ENCODE measurements at regions not wholly inside any gene's neighbourhood (a gene's known extent, or its start where the extent isn't known, plus 50 kb on each side); places are given as distances from the start of the nearest gene placed in this dataset.

DNA sequence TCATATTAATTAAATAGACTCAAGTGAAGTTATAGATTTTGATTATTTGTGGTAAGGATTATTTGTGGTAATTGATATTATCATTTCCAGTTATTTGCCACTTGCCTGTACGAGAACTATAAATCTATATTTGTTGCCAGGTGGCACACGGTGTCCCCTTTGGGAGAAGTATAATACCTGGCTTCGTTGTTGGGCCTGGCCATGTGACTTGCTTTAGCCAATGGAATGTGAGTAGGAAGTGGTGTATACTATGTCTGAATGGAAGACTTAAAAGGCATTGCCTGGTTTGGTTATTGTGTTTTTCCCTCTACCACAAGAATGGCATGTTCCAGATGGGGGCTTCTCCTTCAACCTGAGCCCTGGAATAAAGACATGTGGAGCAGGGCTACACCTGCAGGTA, 228.1 kb downstream of the CDC5L start:
- peaks cover 5% of the 10 kb centered on the region for H3K4me1 Mint-ChIP-seq
- ChIA-PET CTCF (no interaction called here), POLR2A (no interaction called here)
- TF ChIP-seq, protein P1, sequence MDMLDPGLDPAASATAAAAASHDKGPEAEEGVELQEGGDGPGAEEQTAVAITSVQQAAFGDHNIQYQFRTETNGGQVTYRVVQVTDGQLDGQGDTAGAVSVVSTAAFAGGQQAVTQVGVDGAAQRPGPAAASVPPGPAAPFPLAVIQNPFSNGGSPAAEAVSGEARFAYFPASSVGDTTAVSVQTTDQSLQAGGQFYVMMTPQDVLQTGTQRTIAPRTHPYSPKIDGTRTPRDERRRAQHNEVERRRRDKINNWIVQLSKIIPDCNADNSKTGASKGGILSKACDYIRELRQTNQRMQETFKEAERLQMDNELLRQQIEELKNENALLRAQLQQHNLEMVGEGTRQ (CRISPR knock-in tag; IDR thresholded peaks at IDR 0.05) = peak; percentile 65
- TF ChIP-seq, protein P2, sequence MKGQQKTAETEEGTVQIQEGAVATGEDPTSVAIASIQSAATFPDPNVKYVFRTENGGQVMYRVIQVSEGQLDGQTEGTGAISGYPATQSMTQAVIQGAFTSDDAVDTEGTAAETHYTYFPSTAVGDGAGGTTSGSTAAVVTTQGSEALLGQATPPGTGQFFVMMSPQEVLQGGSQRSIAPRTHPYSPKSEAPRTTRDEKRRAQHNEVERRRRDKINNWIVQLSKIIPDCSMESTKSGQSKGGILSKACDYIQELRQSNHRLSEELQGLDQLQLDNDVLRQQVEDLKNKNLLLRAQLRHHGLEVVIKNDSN (CRISPR knock-in tag; IDR thresholded peaks at IDR 0.05) = peak; percentile 55
- TF ChIP-seq, protein P3, sequence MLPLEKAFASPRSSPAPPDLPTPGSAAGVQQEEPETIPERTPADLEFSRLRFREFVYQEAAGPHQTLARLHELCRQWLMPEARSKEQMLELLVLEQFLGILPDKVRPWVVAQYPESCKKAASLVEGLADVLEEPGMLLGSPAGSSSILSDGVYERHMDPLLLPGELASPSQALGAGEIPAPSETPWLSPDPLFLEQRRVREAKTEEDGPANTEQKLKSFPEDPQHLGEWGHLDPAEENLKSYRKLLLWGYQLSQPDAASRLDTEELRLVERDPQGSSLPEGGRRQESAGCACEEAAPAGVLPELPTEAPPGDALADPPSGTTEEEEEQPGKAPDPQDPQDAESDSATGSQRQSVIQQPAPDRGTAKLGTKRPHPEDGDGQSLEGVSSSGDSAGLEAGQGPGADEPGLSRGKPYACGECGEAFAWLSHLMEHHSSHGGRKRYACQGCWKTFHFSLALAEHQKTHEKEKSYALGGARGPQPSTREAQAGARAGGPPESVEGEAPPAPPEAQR (CRISPR knock-in tag; IDR thresholded peaks at IDR 0.05) = no peak
- TF ChIP-seq NR2C2 (CRISPR knock-in tag; IDR thresholded peaks at IDR 0.05) = no peak
- TF ChIP-seq, protein P4, sequence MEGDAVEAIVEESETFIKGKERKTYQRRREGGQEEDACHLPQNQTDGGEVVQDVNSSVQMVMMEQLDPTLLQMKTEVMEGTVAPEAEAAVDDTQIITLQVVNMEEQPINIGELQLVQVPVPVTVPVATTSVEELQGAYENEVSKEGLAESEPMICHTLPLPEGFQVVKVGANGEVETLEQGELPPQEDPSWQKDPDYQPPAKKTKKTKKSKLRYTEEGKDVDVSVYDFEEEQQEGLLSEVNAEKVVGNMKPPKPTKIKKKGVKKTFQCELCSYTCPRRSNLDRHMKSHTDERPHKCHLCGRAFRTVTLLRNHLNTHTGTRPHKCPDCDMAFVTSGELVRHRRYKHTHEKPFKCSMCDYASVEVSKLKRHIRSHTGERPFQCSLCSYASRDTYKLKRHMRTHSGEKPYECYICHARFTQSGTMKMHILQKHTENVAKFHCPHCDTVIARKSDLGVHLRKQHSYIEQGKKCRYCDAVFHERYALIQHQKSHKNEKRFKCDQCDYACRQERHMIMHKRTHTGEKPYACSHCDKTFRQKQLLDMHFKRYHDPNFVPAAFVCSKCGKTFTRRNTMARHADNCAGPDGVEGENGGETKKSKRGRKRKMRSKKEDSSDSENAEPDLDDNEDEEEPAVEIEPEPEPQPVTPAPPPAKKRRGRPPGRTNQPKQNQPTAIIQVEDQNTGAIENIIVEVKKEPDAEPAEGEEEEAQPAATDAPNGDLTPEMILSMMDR (IDR thresholded peaks at IDR 0.05) = no peak
- TF ChIP-seq CBFB (CRISPR knock-in tag; IDR thresholded peaks at IDR 0.05; ENCODE audit: low read depth) = no peak
- H3K4me3 Mint-ChIP-seq = no peak overlapping the region
- DNase-seq (ENCODE audit: low spot score) = no peak
- H3K27me3 Mint-ChIP-seq (ENCODE audit: low read depth) = peaks cover 4% of the 10 kb centered on the region
- no peaks in the 10 kb centered on the region for H3K36me3 Mint-ChIP-seq
- H3K9me3 Mint-ChIP-seq = no peaks in the 10 kb centered on the region
- no peak for ATAC-seq
- no peak overlapping the region for H3K27ac Mint-ChIP-seq

DNA sequence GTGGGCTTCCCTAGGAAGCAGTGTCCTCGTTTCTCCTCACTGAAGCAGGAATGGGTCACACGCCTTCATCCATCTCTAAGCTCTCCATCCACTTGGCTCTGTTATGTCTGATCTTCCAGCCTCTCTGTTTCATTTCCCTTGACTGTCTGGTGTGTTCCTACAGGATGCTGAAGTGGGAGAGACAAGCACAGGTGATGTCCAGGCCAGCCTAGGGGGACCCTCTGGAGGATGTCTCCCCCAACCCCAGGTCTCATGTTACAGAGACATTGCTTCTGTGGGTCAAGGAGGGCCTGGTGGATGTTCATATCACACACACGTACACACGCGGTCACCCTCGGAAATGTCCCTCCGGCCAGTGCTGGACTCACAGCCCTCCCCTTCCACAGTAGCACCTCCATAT, 229.9 kb downstream of the CDC5L start:
- H3K27me3 Mint-ChIP-seq (ENCODE audit: low read depth) = peaks cover 4% of the 10 kb centered on the region
- ChIA-PET POLR2A (no interaction called here), CTCF (interaction anchor here (1.5 kb wide), 1 partner anchor 142 kb away, joined by 4 read pairs; no protein-coding TSS in a partner anchor)
- DNase-seq (ENCODE audit: low spot score) = no peak
- no peak for ATAC-seq
- no peaks in the 10 kb centered on the region for H3K9me3 Mint-ChIP-seq
- no peak overlapping the region for H3K4me3 Mint-ChIP-seq
- H3K27ac Mint-ChIP-seq = no peak overlapping the region
- H3K36me3 Mint-ChIP-seq = no peaks in the 10 kb centered on the region
- peaks cover 19% of the 10 kb centered on the region for H3K4me1 Mint-ChIP-seq
- no peak for TF ChIP-seq JAZF1 (CRISPR knock-in tag; IDR thresholded peaks at IDR 0.05)
- no peak for TF ChIP-seq NFYB (CRISPR knock-in tag; conservative IDR thresholded peaks at IDR 0.05; ENCODE audit: low read depth)
- TF ChIP-seq NFATC4 (CRISPR knock-in tag; IDR thresholded peaks at IDR 0.05) = no peak
- TF ChIP-seq MYBL2 (CRISPR knock-in tag; IDR thresholded peaks at IDR 0.05) = no peak
- TF ChIP-seq ZNF416 (CRISPR knock-in tag; IDR thresholded peaks at IDR 0.05) = no peak

DNA sequence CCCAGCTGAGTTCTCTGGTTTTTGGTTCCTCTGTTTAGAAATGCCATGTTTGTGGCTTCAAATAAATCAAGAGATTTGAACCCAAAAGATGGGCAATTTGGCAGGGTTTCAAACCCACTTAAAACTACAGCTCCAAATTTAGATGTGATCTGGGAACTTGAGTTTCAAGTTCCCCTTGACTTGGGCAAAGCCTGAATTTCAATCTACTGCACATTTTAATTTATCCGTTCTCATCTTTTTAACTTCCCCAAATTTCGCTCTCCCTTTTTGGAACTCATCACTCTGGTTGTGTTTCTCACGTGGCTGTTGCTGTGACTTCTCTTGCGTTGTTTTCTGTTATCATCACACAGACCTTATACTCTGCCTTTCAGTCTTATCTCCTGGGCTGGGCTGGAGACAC, 230.9 kb downstream of the CDC5L start:
- Mint-ChIP-seq H3K9me3 (no peaks in the 10 kb centered on the region), H3K36me3 (no peaks in the 10 kb centered on the region), H3K4me1 (peaks cover 28% of the 10 kb centered on the region), H3K27me3 (ENCODE audit: low read depth) (peaks cover 4% of the 10 kb centered on the region), H3K27ac (no peak overlapping the region), H3K4me3 (no peak overlapping the region)
- DNase-seq (ENCODE audit: low spot score) (no peak), ATAC-seq (no peak)
- POLR2A ChIA-PET = no interaction called here
- CTCF ChIA-PET = interaction anchor here (1.5 kb wide), 1 partner anchor 143 kb away, joined by 4 read pairs; no protein-coding TSS in a partner anchor
- TF ChIP-seq RORB (CRISPR knock-in tag; IDR thresholded peaks at IDR 0.05) = no peak
- TF ChIP-seq, protein P5, sequence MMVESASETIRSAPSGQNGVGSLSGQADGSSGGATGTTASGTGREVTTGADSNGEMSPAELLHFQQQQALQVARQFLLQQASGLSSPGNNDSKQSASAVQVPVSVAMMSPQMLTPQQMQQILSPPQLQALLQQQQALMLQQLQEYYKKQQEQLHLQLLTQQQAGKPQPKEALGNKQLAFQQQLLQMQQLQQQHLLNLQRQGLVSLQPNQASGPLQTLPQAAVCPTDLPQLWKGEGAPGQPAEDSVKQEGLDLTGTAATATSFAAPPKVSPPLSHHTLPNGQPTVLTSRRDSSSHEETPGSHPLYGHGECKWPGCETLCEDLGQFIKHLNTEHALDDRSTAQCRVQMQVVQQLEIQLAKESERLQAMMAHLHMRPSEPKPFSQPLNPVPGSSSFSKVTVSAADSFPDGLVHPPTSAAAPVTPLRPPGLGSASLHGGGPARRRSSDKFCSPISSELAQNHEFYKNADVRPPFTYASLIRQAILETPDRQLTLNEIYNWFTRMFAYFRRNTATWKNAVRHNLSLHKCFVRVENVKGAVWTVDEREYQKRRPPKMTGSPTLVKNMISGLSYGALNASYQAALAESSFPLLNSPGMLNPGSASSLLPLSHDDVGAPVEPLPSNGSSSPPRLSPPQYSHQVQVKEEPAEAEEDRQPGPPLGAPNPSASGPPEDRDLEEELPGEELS (CRISPR knock-in tag; IDR thresholded peaks at IDR 0.05) = no peak
- TF ChIP-seq, protein P6, sequence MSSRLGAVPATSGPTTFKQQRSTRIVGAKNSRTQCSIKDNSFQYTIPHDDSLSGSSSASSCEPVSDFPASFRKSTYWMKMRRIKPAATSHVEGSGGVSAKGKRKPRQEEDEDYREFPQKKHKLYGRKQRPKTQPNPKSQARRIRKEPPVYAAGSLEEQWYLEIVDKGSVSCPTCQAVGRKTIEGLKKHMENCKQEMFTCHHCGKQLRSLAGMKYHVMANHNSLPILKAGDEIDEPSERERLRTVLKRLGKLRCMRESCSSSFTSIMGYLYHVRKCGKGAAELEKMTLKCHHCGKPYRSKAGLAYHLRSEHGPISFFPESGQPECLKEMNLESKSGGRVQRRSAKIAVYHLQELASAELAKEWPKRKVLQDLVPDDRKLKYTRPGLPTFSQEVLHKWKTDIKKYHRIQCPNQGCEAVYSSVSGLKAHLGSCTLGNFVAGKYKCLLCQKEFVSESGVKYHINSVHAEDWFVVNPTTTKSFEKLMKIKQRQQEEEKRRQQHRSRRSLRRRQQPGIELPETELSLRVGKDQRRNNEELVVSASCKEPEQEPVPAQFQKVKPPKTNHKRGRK (CRISPR knock-in tag; IDR thresholded peaks at IDR 0.05; ENCODE audit: borderline replicate concordance) = no peak
- TF ChIP-seq, protein P7, sequence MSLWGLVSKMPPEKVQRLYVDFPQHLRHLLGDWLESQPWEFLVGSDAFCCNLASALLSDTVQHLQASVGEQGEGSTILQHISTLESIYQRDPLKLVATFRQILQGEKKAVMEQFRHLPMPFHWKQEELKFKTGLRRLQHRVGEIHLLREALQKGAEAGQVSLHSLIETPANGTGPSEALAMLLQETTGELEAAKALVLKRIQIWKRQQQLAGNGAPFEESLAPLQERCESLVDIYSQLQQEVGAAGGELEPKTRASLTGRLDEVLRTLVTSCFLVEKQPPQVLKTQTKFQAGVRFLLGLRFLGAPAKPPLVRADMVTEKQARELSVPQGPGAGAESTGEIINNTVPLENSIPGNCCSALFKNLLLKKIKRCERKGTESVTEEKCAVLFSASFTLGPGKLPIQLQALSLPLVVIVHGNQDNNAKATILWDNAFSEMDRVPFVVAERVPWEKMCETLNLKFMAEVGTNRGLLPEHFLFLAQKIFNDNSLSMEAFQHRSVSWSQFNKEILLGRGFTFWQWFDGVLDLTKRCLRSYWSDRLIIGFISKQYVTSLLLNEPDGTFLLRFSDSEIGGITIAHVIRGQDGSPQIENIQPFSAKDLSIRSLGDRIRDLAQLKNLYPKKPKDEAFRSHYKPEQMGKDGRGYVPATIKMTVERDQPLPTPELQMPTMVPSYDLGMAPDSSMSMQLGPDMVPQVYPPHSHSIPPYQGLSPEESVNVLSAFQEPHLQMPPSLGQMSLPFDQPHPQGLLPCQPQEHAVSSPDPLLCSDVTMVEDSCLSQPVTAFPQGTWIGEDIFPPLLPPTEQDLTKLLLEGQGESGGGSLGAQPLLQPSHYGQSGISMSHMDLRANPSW (CRISPR knock-in tag; conservative IDR thresholded peaks at IDR 0.05; ENCODE audit: low read depth) = no peak
- TF ChIP-seq IRF2 (CRISPR knock-in tag; IDR thresholded peaks at IDR 0.05; ENCODE audit: borderline replicate concordance, low read depth) = no peak
- TF ChIP-seq FOXK1 (CRISPR knock-in tag; IDR thresholded peaks at IDR 0.05) = no peak
- TF ChIP-seq NFE2L1 (CRISPR knock-in tag; IDR thresholded peaks at IDR 0.05) = no peak
